HG03025 (cell line): ENCODE measurements at regions not wholly inside any gene's neighbourhood (a gene's known extent, or its start where the extent isn't known, plus 50 kb on each side); places are given as distances from the start of the nearest gene placed in this dataset.

ENCODE experiments used
- ATAC-seq: cut with Tn5 transposase; IDR thresholded peaks from one replicate; pipeline ENCODE4 v1.9.1; 2021; ENCODE audit warnings: mild to moderate bottlenecking, moderate library complexity; ENCODE audit not compliant: unreplicated experiment, low FRiP score

GRCh38 chr22:48689206-48689605 lies 1138.5 kb downstream of the BRD1 start:
- ATAC-seq, result no peak

- ATAC-seq, result no peak
Measured at GRCh38 chr22:48688366-48688765, 1139.3 kb downstream of the BRD1 start.

GRCh38 chr22:48687606-48688005 lies 1140.1 kb downstream of the BRD1 start:
- no peak for ATAC-seq

- no peak for ATAC-seq
Measured at GRCh38 chr22:48686694-48687302, 1140.9 kb downstream of the BRD1 start.

- no peak for ATAC-seq
Measured at GRCh38 chr22:48685767-48686166, 1141.9 kb downstream of the BRD1 start.

GRCh38 chr22:48683640-48684039 lies 1144.0 kb downstream of the BRD1 start:
- ATAC-seq, result no peak

- ATAC-seq, result no peak
Measured at GRCh38 chr22:48682504-48682903, 1145.2 kb downstream of the BRD1 start.

- no peak for ATAC-seq
Measured at GRCh38 chr22:48680601-48681000, 1147.1 kb downstream of the BRD1 start.

GRCh38 chr22:48679656-48680555 lies 1147.8 kb downstream of the BRD1 start:
- ATAC-seq, result no peak

GRCh38 chr22:48678171-48679135 lies 1149.2 kb downstream of the BRD1 start:
- no peak for ATAC-seq

GRCh38 chr22:48677621-48678020 lies 1150.1 kb downstream of the BRD1 start:
- no peak for ATAC-seq

- no peak for ATAC-seq
Measured at GRCh38 chr22:48677168-48677520, 1150.5 kb downstream of the BRD1 start.

- no peak for ATAC-seq
Measured at GRCh38 chr22:48676266-48677167, 1151.2 kb downstream of the BRD1 start.

GRCh38 chr22:48675830-48676145 lies 1151.9 kb downstream of the BRD1 start:
- ATAC-seq, result no peak

GRCh38 chr22:48675141-48675829 lies 1152.4 kb downstream of the BRD1 start:
- no peak for ATAC-seq

GRCh38 chr22:48673806-48674500 lies 1153.7 kb downstream of the BRD1 start:
- ATAC-seq, result no peak

- no peak for ATAC-seq
Measured at GRCh38 chr22:48672387-48672786, 1155.3 kb downstream of the BRD1 start.

GRCh38 chr22:48670731-48671130 lies 1156.9 kb downstream of the BRD1 start:
- ATAC-seq, result no peak
